HEK293 (cell line): ENCODE measurements at regions not wholly inside any gene's neighbourhood (a gene's known extent, or its start where the extent isn't known, plus 50 kb on each side); places are given as distances from the start of the nearest gene placed in this dataset.
"Not testable (repeated sequence)": the region's sequence is repeated elsewhere in the genome, so short reads cannot be mapped to it uniquely, and the experiment has no call there.

ENCODE experiments used
- ELK4 ChIP-seq: IDR thresholded peaks from 2 replicates; pipeline ENCODE4 v1.6.1; 2011; ENCODE audit warnings: mild to moderate bottlenecking, low read depth, low read length, borderline replicate concordance
- PRDM4 ChIP-seq: fragments of 450-650 bp; formaldehyde crosslinking; IDR thresholded peaks from 2 replicates; pipeline ENCODE4 v1.5.1; 2017; ENCODE audit warnings: missing biosample characterization, missing genetic modification characterization
- RBAK ChIP-seq: fragments of 450-650 bp; formaldehyde crosslinking; IDR thresholded peaks from 2 replicates; pipeline ENCODE4 v1.5.1; 2016; ENCODE audit warnings: missing biosample characterization, missing genetic modification characterization
- ZNF146 ChIP-seq: fragments of 450-650 bp; formaldehyde crosslinking; IDR thresholded peaks from 2 replicates; pipeline ENCODE4 v1.5.1; 2016; ENCODE audit warnings: missing biosample characterization, missing genetic modification characterization
- ZNF335 ChIP-seq: fragments of 450-650 bp; formaldehyde crosslinking; conservative IDR thresholded peaks from 2 replicates; pipeline ENCODE4 v1.5.1; 2016; ENCODE audit warnings: missing biosample characterization, missing genetic modification characterization
- ZNF792 ChIP-seq: fragments of 450-650 bp; formaldehyde crosslinking; IDR thresholded peaks from 2 replicates; pipeline ENCODE4 v1.5.1; 2016; ENCODE audit warnings: missing biosample characterization, missing genetic modification characterization
- TF ChIP-seq, protein P1 (sequence below): fragments of 450-650 bp; formaldehyde crosslinking; IDR thresholded peaks from 2 replicates; pipeline ENCODE4 v1.5.1; 2016; ENCODE audit warnings: missing biosample characterization, missing genetic modification characterization

DNA sequence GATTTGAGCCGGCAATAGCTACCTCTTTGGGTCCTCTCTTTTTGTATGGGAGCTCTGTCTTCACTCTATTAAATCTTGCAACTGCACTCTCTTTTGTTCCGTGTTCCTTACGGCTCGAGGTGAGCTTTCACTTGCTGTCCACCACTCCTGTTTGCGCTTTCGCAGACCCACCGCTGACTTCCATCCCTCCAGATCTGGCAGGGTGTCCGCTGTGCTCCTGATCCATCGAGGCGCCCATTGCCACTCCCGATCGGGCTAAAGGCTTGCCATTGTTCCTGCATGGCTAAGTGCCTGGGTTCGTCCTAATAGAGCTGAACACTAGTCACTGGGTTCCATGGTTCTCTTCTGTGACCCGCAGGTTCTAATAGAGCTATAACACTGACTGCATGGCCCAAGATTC is 304.9 kb upstream of the MDFIC2 start:
- TF ChIP-seq, protein P1, sequence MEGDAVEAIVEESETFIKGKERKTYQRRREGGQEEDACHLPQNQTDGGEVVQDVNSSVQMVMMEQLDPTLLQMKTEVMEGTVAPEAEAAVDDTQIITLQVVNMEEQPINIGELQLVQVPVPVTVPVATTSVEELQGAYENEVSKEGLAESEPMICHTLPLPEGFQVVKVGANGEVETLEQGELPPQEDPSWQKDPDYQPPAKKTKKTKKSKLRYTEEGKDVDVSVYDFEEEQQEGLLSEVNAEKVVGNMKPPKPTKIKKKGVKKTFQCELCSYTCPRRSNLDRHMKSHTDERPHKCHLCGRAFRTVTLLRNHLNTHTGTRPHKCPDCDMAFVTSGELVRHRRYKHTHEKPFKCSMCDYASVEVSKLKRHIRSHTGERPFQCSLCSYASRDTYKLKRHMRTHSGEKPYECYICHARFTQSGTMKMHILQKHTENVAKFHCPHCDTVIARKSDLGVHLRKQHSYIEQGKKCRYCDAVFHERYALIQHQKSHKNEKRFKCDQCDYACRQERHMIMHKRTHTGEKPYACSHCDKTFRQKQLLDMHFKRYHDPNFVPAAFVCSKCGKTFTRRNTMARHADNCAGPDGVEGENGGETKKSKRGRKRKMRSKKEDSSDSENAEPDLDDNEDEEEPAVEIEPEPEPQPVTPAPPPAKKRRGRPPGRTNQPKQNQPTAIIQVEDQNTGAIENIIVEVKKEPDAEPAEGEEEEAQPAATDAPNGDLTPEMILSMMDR (tag by site-specific recombination), result not testable (repeated sequence)
- TF ChIP-seq ELK4; ZNF335 (tag by site-specific recombination); ZNF146 (tag by site-specific recombination); ZNF792 (tag by site-specific recombination); RBAK; PRDM4: not testable (repeated sequence)
